Mucosa of descending colon (tissue), 3 donors: ENCODE measurements at regions not wholly inside any gene's neighbourhood (a gene's known extent, or its start where the extent isn't known, plus 50 kb on each side); places are given as distances from the start of the nearest gene placed in this dataset.

Experiments used
- ATAC-seq: fragments of 200-7000 bp; cut with Tn5 transposase; one replicate; pipeline ENCODE4 v1.9.1; 2020; ENCODE audit warnings: mild to moderate bottlenecking, moderate library complexity
- DNase-seq, 3 donors: peaks; one replicate each; pipeline ENCODE4 v3.0.0-alpha.2; 2020
- H3K36me3 ChIP-seq: fragments of 200-600 bp; one replicate; pipeline ENCODE4 v1.8.0; 2021; ENCODE audit warnings: low read depth, mild to moderate bottlenecking
- H3K4me1 ChIP-seq: fragments of 200-600 bp; one replicate; pipeline ENCODE4 v1.8.0; 2021; ENCODE audit warnings: low read depth, mild to moderate bottlenecking
- H3K4me3 ChIP-seq: fragments of 200-600 bp; one replicate; pipeline ENCODE4 v1.8.0; 2021; ENCODE audit warnings: mild to moderate bottlenecking
- H3K9me3 ChIP-seq: fragments of 200-600 bp; one replicate; pipeline ENCODE4 v1.8.0; 2021; ENCODE audit warnings: mild to moderate bottlenecking
- intact Hi-C, 2 donors: fragments of 100-400 bp; cut with DNase I in 1 of 2; cut with micrococcal nuclease in 1 of 2; formaldehyde crosslinking; loops; one replicate each; pipeline versions ENCODE4 v1.11.0 to v1.11.1; 2022; cut with DNase I, micrococcal nuclease
- TF ChIP-seq, protein P1 (sequence below): fragments of 200-600 bp; IDR thresholded peaks from one replicate; pipeline ENCODE4 v1.8.0; 2022; ENCODE audit warnings: antibody characterized with exemption, mild to moderate bottlenecking
- donor health status: DM: no; HTN: no; CAD: no; lungs with moderate emphysema.
- donor health status: DM: no; HTN: no; CAD: no.
- donor health status: DM: no; HTN: yes; CAD: no.

GRCh38 chr13:70911286-70911685 lies 803.0 kb upstream of the KLHL1 start:
- Histone ChIP-seq H3K9me3 (no peaks in the 10 kb centered on the region), H3K36me3 (no peaks in the 10 kb centered on the region), H3K4me3 (no peak overlapping the region), H3K4me1 (no peaks in the 10 kb centered on the region)
- DNase-seq (no peak), ATAC-seq (no peak)
- TF ChIP-seq, protein P1, sequence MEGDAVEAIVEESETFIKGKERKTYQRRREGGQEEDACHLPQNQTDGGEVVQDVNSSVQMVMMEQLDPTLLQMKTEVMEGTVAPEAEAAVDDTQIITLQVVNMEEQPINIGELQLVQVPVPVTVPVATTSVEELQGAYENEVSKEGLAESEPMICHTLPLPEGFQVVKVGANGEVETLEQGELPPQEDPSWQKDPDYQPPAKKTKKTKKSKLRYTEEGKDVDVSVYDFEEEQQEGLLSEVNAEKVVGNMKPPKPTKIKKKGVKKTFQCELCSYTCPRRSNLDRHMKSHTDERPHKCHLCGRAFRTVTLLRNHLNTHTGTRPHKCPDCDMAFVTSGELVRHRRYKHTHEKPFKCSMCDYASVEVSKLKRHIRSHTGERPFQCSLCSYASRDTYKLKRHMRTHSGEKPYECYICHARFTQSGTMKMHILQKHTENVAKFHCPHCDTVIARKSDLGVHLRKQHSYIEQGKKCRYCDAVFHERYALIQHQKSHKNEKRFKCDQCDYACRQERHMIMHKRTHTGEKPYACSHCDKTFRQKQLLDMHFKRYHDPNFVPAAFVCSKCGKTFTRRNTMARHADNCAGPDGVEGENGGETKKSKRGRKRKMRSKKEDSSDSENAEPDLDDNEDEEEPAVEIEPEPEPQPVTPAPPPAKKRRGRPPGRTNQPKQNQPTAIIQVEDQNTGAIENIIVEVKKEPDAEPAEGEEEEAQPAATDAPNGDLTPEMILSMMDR, result no peak
- intact Hi-C loops, result no loop called here

DNA sequence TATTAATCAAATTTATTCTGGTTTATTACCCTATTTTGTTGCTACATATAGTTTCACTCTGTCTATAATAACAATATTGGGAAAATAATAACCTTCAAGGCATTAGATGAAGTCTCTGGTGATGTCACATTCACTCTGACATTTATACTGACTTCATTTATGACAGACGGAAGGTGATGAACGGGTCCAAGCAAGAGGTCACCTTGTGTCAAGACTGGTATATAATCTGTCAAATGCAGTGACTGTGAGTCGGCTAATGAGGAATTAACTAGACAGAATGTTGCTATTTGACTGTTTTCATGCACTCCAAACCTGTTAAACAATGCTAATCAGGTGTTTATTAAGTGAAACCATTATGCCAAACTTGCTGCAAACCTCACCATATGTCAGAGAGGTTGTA lies 800.5 kb upstream of the KLHL1 start:
- DNase-seq (no peak), ATAC-seq (no peak)
- H3K9me3 ChIP-seq, result no peaks in the 10 kb centered on the region
- H3K4me3 ChIP-seq, result no peak overlapping the region
- TF ChIP-seq, protein P1, result no peak
- H3K4me1 ChIP-seq, result no peaks in the 10 kb centered on the region
- intact Hi-C loops, result no loop called here
- no peaks in the 10 kb centered on the region for H3K36me3 ChIP-seq

DNA sequence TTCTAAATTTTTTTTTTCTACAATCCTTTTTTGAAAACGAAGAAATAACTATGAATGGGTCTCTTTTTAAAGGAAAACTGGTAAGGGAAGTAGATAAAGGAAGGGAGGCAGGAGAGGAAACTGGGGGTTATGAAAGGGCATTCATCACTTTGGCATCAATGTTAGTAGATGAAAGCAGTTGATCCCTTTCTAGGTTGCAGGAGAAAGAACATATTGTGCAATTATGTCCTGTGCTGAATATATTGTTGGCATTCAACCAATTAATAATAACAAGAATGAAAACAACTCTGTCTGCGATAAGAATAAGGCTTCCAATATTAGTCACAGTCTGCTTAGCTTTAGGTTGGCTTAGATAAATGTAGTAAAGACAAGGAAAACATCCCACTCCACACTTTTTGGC lies 796.8 kb upstream of the KLHL1 start:
- H3K36me3 ChIP-seq, result no peaks in the 10 kb centered on the region
- DNase-seq (no peak), ATAC-seq (no peak)
- TF ChIP-seq, protein P1, result no peak
- no peak overlapping the region for H3K4me3 ChIP-seq
- H3K4me1 ChIP-seq, result no peaks in the 10 kb centered on the region
- no peaks in the 10 kb centered on the region for H3K9me3 ChIP-seq
- intact Hi-C loops, result no loop called here

GRCh38 chr13:70896136-70896535 lies 787.9 kb upstream of the KLHL1 start:
- Histone ChIP-seq H3K9me3 (no peaks in the 10 kb centered on the region), H3K4me3 (no peak overlapping the region), H3K4me1 (no peaks in the 10 kb centered on the region), H3K36me3 (no peaks in the 10 kb centered on the region)
- TF ChIP-seq, protein P1, result no peak
- DNase-seq (no peak), ATAC-seq (no peak)
- intact Hi-C loops, result no loop called here

DNA sequence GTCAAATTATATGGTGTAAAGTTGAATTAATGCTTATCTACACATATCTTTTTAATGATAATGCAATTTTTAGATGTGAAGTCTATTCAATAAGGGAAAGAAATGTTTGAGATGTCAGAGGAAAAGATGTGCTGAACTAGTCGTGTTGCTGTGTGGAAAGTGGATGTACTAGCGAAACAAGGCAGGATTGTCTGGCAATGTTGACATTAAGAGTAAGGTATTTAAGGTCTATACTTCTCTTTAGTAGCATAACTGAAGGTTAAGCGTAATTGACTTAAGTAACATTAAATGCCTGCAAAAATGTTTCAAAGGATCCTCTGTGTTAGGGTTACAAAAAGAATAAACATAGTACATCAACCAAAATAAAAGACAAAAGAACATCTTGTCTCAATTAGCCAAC lies 787.3 kb upstream of the KLHL1 start:
- intact Hi-C loops, result no loop called here
- H3K4me3 ChIP-seq, result no peak overlapping the region
- DNase-seq, result no peak
- no peaks in the 10 kb centered on the region for H3K36me3 ChIP-seq
- no peaks in the 10 kb centered on the region for H3K4me1 ChIP-seq
- TF ChIP-seq, protein P1, result no peak
- no peaks in the 10 kb centered on the region for H3K9me3 ChIP-seq
- ATAC-seq, result no peak

- ATAC-seq, result no peak
- H3K4me3 ChIP-seq, result no peak overlapping the region
- no peaks in the 10 kb centered on the region for H3K9me3 ChIP-seq
- no peaks in the 10 kb centered on the region for H3K4me1 ChIP-seq
- intact Hi-C loops, result no loop called here
- TF ChIP-seq, protein P1, result no peak
- DNase-seq, result no peak
- no peaks in the 10 kb centered on the region for H3K36me3 ChIP-seq
These were observed 786.0 kb upstream of the KLHL1 start for GRCh38 chr13:70894258-70894657.
